Activated B cell treated with CpG ODN at 0.5 μM for 24 hours (primary cell): ENCODE measurements at regions not wholly inside any gene's neighbourhood (a gene's known extent, or its start where the extent isn't known, plus 50 kb on each side); places are given as distances from the start of the nearest gene placed in this dataset.

Experiments
- ATAC-seq: fragments of 200-7000 bp; cut with Tn5 transposase; one replicate; pipeline ENCODE4 v1.10.0; 2021; ENCODE audit warnings: low read depth, mild to moderate bottlenecking, moderate library complexity
- CTCF ChIA-PET: fragments of 350-600 bp; sonication (Branson Sonifier 250); formaldehyde crosslinking; loops from one replicate; lab custom pipeline; 2021; ENCODE audit warnings: antibody characterized with exemption; lab: Charles Lee
- POLR2A ChIA-PET: fragments of 350-600 bp; sonication (Branson Sonifier 250); formaldehyde crosslinking; loops from one replicate; lab custom pipeline; 2021; ENCODE audit warnings: antibody characterized with exemption; lab: Charles Lee
- DNase-seq: peaks from one replicate; pipeline ENCODE4 v3.0.0; 2022
- H3K27ac Mint-ChIP-seq: one replicate; pipeline ENCODE4 v1.8.0; 2020; ENCODE audit warnings: mixed read lengths
- H3K27me3 Mint-ChIP-seq: one replicate; pipeline ENCODE4 v1.8.0; 2021; ENCODE audit warnings: mixed read lengths
- H3K36me3 Mint-ChIP-seq: one replicate; pipeline ENCODE4 v1.8.0; 2021; ENCODE audit warnings: low read depth, mixed read lengths
- H3K4me1 Mint-ChIP-seq: one replicate; pipeline ENCODE4 v1.8.0; 2021; ENCODE audit warnings: mixed read lengths
- H3K4me3 Mint-ChIP-seq: one replicate; pipeline ENCODE4 v1.8.0; 2020; ENCODE audit warnings: mild to moderate bottlenecking, mixed read lengths
- H3K9me3 Mint-ChIP-seq: one replicate; pipeline ENCODE4 v1.8.0; 2020; ENCODE audit warnings: mixed read lengths
- intact Hi-C: fragments of 100-400 bp; cut with micrococcal nuclease; formaldehyde crosslinking; loops from one replicate; pipeline ENCODE4 v1.15.1; 2024
- TF ChIP-seq, protein P1 (sequence below): fragments of 200-600 bp; IDR thresholded peaks from one replicate; pipeline ENCODE4 v1.8.0; 2022; ENCODE audit warnings: antibody characterized with exemption, mild to moderate bottlenecking

DNA sequence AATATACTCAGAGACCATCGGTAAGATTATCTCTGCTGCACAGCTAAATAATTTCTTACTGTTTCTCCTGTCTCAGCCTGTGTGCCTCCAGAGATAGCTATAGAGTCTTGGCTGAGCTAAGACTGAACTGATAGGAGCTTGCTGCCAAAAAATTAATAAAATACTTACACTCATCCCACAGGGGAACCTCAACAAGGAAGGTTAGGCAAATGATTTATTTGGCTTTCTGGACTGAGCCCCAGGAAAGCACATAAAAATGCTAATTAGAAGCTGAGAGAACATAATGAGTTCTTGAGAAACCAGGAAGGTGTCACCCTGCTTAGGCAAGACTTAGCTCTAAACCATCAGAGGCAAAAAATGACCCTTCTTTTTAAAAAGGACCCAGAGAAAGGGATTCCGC lies 534.5 kb downstream of the TNS3 start:
- no peak for DNase-seq
- Mint-ChIP-seq H3K4me1 (no peaks in the 10 kb centered on the region), H3K36me3 (no peaks in the 10 kb centered on the region), H3K9me3 (no peaks in the 10 kb centered on the region), H3K27ac (no peak overlapping the region), H3K27me3 (peaks cover 3% of the 10 kb centered on the region), H3K4me3 (no peak overlapping the region)
- ChIA-PET POLR2A (no interaction called here), CTCF (no interaction called here)
- intact Hi-C loops: no loop called here
- TF ChIP-seq, protein P1, sequence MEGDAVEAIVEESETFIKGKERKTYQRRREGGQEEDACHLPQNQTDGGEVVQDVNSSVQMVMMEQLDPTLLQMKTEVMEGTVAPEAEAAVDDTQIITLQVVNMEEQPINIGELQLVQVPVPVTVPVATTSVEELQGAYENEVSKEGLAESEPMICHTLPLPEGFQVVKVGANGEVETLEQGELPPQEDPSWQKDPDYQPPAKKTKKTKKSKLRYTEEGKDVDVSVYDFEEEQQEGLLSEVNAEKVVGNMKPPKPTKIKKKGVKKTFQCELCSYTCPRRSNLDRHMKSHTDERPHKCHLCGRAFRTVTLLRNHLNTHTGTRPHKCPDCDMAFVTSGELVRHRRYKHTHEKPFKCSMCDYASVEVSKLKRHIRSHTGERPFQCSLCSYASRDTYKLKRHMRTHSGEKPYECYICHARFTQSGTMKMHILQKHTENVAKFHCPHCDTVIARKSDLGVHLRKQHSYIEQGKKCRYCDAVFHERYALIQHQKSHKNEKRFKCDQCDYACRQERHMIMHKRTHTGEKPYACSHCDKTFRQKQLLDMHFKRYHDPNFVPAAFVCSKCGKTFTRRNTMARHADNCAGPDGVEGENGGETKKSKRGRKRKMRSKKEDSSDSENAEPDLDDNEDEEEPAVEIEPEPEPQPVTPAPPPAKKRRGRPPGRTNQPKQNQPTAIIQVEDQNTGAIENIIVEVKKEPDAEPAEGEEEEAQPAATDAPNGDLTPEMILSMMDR: no peak
- no peak for ATAC-seq

DNA sequence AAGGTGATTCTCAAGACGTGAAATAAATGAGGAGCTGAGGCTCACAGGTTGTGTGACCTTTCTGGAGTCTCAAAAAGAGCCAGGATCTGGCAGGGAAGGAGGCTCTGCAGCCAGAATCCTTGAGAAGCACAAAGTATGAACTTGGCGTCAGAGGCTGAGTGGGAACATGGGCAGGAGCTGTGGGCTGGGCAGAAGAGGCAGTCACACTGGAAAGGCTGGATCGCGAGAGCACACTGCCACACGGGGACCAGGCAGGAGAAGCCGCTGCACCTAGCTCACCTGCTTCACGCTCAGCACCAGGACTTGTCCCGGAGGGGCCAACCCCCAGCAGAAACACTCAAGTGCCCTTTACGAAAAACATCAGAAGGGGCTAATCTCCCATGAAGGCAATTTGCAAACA lies 535.0 kb downstream of the TNS3 start:
- Mint-ChIP-seq H3K27ac (no peak overlapping the region), H3K36me3 (no peaks in the 10 kb centered on the region), H3K9me3 (no peaks in the 10 kb centered on the region), H3K4me1 (no peaks in the 10 kb centered on the region), H3K4me3 (no peak overlapping the region), H3K27me3 (peaks cover 2% of the 10 kb centered on the region)
- ATAC-seq (no peak), DNase-seq (no peak)
- intact Hi-C loops: no loop called here
- ChIA-PET CTCF (no interaction called here), POLR2A (no interaction called here)
- TF ChIP-seq, protein P1: no peak

DNA sequence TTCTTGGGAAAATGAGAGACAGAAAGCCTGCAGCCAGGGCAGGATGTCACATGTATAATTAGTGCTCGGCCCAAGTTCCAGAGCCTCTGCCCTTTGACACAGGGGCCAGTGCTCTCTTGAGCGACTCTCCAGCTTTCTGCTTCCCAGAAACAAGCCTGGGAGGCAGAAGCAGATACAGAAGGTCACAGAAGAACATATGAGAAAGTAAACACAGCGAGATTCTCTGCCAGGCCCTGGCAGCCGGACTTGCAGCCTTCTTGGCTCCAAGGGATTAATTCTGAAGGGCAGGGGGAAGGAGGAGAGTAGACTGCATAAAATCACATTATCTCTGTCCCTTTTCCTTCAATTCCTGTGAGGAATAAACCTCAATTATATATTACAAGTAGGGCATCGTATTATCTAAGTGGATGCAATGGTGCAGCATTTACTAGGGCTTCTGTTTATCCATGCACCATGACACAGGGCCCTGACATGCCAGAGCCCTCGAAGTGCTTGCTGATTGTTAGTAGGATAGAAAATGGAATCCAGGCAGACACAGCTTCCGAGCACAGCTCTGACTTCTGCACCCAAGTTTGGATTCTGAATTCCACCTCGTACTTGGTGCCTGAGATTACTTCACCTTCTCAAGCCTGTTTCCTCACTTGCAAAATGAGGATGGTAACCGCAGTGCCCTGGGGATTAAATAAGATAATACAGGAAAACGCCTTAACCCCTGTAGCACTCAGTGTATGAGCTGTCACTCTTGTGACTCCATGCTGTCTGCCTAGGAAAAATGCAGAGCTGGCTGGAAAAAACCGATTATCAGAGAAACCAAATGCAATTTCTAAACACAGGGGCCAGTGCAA lies 536.5 kb downstream of the TNS3 start:
- H3K4me1 Mint-ChIP-seq: no peaks in the 10 kb centered on the region
- no peaks in the 10 kb centered on the region for H3K9me3 Mint-ChIP-seq
- H3K4me3 Mint-ChIP-seq: no peak overlapping the region
- DNase-seq: no peak
- no peak overlapping the region for H3K27ac Mint-ChIP-seq
- H3K36me3 Mint-ChIP-seq: no peaks in the 10 kb centered on the region
- POLR2A ChIA-PET: no interaction called here
- intact Hi-C loops: no loop called here
- no peaks in the 10 kb centered on the region for H3K27me3 Mint-ChIP-seq
- no peak for ATAC-seq
- CTCF ChIA-PET: no interaction called here
- TF ChIP-seq, protein P1: no peak

DNA sequence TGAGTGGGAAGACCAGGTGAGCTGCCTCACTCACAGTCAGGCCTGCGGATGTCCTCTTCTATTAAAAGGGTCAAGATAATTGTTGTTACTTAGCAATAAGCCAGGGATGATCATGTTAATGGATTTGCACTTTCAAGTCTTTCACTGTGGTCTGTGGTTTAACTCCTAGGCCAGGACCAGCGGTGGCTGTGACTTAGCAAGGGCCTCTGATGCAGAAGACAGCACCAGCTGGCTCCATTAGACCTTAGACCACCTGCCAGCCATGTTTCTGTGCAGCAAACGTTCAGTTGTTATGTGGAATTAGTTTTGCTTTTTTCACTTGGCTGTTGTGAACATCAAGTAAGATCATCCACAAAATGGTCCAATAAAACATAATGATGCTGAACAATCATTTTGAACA lies 537.3 kb downstream of the TNS3 start:
- Mint-ChIP-seq H3K4me3 (no peak overlapping the region), H3K4me1 (no peaks in the 10 kb centered on the region), H3K27me3 (no peaks in the 10 kb centered on the region), H3K36me3 (no peaks in the 10 kb centered on the region), H3K9me3 (no peaks in the 10 kb centered on the region), H3K27ac (no peak overlapping the region)
- CTCF ChIA-PET: no interaction called here
- intact Hi-C loops: no loop called here
- ATAC-seq (no peak), DNase-seq (no peak)
- TF ChIP-seq, protein P1: no peak
- POLR2A ChIA-PET: no interaction called here

DNA sequence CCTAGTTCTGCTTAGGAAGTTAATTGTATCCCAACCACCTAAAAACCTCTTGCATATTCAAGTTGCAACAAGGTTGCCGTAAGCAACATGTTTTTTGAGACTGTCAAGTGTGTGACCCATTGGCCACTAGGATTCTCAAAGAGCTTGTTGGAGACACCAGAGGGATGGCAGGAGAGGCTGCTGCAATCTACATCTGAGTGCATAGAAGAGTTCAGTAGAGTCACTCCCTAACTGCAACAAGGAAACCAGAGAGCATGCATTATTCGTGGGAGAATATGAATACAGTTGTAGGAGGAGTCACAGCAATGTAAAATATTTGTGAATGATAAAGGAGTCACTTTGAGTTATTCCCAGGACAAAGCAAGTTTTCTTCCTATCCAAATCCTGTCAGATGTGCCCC lies 538.6 kb downstream of the TNS3 start:
- Mint-ChIP-seq H3K4me3 (no peak overlapping the region), H3K9me3 (no peaks in the 10 kb centered on the region), H3K27me3 (no peaks in the 10 kb centered on the region), H3K36me3 (no peaks in the 10 kb centered on the region), H3K27ac (no peak overlapping the region), H3K4me1 (no peaks in the 10 kb centered on the region)
- DNase-seq (no peak), ATAC-seq (no peak)
- intact Hi-C loops: no loop called here
- ChIA-PET CTCF (no interaction called here), POLR2A (no interaction called here)
- TF ChIP-seq, protein P1: no peak
